GM12891 (cell line): ENCODE measurements at regions not wholly inside any gene's neighbourhood (a gene's known extent, or its start where the extent isn't known, plus 50 kb on each side); places are given as distances from the start of the nearest gene placed in this dataset.

Experiments
- POLR2A ChIP-seq: IDR thresholded peaks from 2 replicates; pipeline ENCODE4 v1.6.1; 2011; ENCODE audit warnings: low read depth, low read length, control low read depth
- POLR2AphosphoS5 ChIP-seq: IDR thresholded peaks from 2 replicates; pipeline ENCODE4 v1.6.1; 2011; ENCODE audit warnings: low read depth, low read length, control low read depth
- SPI1 ChIP-seq: IDR thresholded peaks from 2 replicates; pipeline ENCODE4 v1.6.1; 2011; ENCODE audit warnings: low read depth, low read length, control low read depth

GRCh38 chr5:2213121-2213730, 330.5 kb upstream of the IRX4 start:
- TF ChIP-seq POLR2AphosphoS5 (no peak), POLR2A (no peak), SPI1 (no peak)
